Smooth muscle cell (in vitro differentiated cells): ENCODE measurements at regions not wholly inside any gene's neighbourhood (a gene's known extent, or its start where the extent isn't known, plus 50 kb on each side); places are given as distances from the start of the nearest gene placed in this dataset.

Experiments used
- DNase-seq: peaks from one replicate; lab custom pipeline; 2025; ENCODE audit not compliant: unreplicated experiment; lab: John Stamatoyannopoulos, UW
- H2AFZ ChIP-seq: fragments of 200-600 bp; sonication (generic); 2 replicates; pipeline ENCODE4 v1.6.0; 2016; ENCODE audit warnings: antibody characterized with exemption, low read depth, mild to moderate bottlenecking
- H3F3A ChIP-seq: fragments of 200-600 bp; sonication (generic); 2 replicates; pipeline ENCODE4 v1.6.0; 2017; ENCODE audit warnings: antibody characterized with exemption, low read depth
- H3K27ac ChIP-seq: fragments of 200-600 bp; sonication (generic); 2 replicates; pipeline ENCODE4 v1.5.1; 2016; ENCODE audit warnings: low read depth, mild to moderate bottlenecking
- H3K27me3 ChIP-seq: fragments of 200-600 bp; sonication (generic); 2 replicates; pipeline ENCODE4 v1.6.1; 2016; ENCODE audit warnings: low read depth, mild to moderate bottlenecking
- H3K36me3 ChIP-seq: fragments of 200-600 bp; sonication (generic); 2 replicates; pipeline ENCODE4 v1.5.1; 2016; ENCODE audit warnings: low read depth
- H3K4me1 ChIP-seq: fragments of 200-600 bp; sonication (generic); 2 replicates; pipeline ENCODE4 v1.5.1; 2016; ENCODE audit warnings: low read depth
- H3K4me2 ChIP-seq: fragments of 200-600 bp; sonication (generic); 2 replicates; pipeline ENCODE4 v1.6.0; 2016; ENCODE audit warnings: mild to moderate bottlenecking
- H3K4me3 ChIP-seq: fragments of 200-600 bp; sonication (generic); 2 replicates; pipeline ENCODE4 v1.5.1; 2016; ENCODE audit warnings: mild to moderate bottlenecking
- H3K79me2 ChIP-seq: fragments of 200-600 bp; sonication (generic); 2 replicates; pipeline ENCODE4 v1.6.0; 2016; ENCODE audit warnings: low read depth, mild to moderate bottlenecking
- H3K9ac ChIP-seq: fragments of 200-600 bp; sonication (generic); 2 replicates; pipeline ENCODE4 v1.6.0; 2016; ENCODE audit warnings: low read depth
- H3K9me3 ChIP-seq: fragments of 200-600 bp; sonication (generic); replicated peaks from 2 replicates; pipeline ENCODE4 v1.5.1; 2016; ENCODE audit warnings: low read depth
- H4K20me1 ChIP-seq: fragments of 200-600 bp; sonication (generic); 2 replicates; pipeline ENCODE4 v1.6.0; 2016; ENCODE audit warnings: low read depth
- WGBS: methylation state at CpG from one replicate; pipeline ENCODE4 v1.1.7; 2016; ENCODE audit warnings: low lambda C conversion rate; 5-methylcytosine and 5-hydroxymethylcytosine counted together
- TF ChIP-seq, protein P1 (sequence below): fragments of 200-600 bp; sonication (generic); IDR thresholded peaks from 2 replicates; pipeline ENCODE4 v1.5.1; 2017; ENCODE audit warnings: borderline replicate concordance, mild to moderate bottlenecking, antibody characterized with exemption; ENCODE audit not compliant: insufficient read depth, poor library complexity, severe bottlenecking

DNA sequence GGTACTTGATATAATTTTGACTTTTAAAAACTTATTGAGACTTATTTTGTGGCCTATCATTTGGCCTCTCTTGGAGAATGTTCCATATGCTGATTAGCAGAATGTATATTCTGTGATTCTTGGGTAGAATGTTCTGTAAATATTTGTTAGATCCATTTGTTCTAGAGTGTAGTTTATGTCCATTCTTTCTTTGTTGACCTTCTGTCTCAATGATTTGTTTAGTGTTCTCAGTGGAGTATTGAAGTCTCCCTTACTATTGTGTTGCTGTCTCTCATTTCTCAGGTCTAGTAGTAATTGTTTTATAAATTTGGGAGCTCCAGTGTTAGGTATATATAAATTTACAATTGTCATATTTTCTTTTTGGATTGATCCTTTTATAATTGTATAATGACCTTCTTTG is 349.6 kb upstream of the CWC22 start:
- Histone ChIP-seq H3K27ac (no peak overlapping the region), H3K4me3 (no peak overlapping the region), H4K20me1 (no peaks in the 10 kb centered on the region), H3K36me3 (no peaks in the 10 kb centered on the region), H3F3A (no peaks in the 10 kb centered on the region), H3K4me1 (no peaks in the 10 kb centered on the region), H3K79me2 (no peaks in the 10 kb centered on the region), H3K27me3 (no peaks in the 10 kb centered on the region), H3K9ac (no peak overlapping the region), H2AFZ (no peak overlapping the region), H3K4me2 (no peak overlapping the region), H3K9me3 (no peaks in the 10 kb centered on the region)
- TF ChIP-seq, protein P1, sequence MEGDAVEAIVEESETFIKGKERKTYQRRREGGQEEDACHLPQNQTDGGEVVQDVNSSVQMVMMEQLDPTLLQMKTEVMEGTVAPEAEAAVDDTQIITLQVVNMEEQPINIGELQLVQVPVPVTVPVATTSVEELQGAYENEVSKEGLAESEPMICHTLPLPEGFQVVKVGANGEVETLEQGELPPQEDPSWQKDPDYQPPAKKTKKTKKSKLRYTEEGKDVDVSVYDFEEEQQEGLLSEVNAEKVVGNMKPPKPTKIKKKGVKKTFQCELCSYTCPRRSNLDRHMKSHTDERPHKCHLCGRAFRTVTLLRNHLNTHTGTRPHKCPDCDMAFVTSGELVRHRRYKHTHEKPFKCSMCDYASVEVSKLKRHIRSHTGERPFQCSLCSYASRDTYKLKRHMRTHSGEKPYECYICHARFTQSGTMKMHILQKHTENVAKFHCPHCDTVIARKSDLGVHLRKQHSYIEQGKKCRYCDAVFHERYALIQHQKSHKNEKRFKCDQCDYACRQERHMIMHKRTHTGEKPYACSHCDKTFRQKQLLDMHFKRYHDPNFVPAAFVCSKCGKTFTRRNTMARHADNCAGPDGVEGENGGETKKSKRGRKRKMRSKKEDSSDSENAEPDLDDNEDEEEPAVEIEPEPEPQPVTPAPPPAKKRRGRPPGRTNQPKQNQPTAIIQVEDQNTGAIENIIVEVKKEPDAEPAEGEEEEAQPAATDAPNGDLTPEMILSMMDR = no peak
- no peak for DNase-seq

DNA sequence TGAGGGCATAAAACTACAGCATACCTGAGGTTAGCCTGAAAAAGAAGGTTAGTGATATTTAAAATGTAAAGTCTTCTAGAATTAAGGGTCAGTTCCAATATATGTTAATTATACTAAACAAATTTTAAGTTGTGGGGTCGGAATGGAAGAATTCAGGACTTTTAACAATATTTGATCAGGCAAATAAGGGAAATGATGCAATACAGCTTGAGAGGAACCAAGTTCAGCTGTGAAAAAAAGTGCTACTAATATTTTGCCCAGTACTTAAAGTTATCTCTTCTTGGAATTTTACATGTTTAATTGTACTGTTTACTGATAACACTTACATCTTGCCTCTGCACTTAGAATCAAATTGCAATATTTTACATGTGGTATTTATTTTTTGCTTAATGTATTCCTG is 345.5 kb upstream of the CWC22 start:
- no peaks in the 10 kb centered on the region for H3K36me3 ChIP-seq
- WGBS = 70% methylated on average over 1 of the region's 1 CpG
- TF ChIP-seq, protein P1 = no peak

GRCh38 chr2:180349809-180350208 is 342.7 kb upstream of the CWC22 start:
- H3K4me1 ChIP-seq = no peaks in the 10 kb centered on the region
- no peaks in the 10 kb centered on the region for H3K36me3 ChIP-seq
- TF ChIP-seq, protein P1 = no peak
- H3F3A ChIP-seq = no peaks in the 10 kb centered on the region
- H3K4me3 ChIP-seq = no peak overlapping the region
- DNase-seq = no peak
- H3K79me2 ChIP-seq = no peaks in the 10 kb centered on the region
- no peaks in the 10 kb centered on the region for H4K20me1 ChIP-seq
- H3K9me3 ChIP-seq = no peaks in the 10 kb centered on the region
- H3K4me2 ChIP-seq = no peak overlapping the region
- H2AFZ ChIP-seq = no peak overlapping the region
- no peaks in the 10 kb centered on the region for H3K27me3 ChIP-seq
- 91% methylated on average over 2 of the region's 2 CpGs for WGBS
- H3K27ac ChIP-seq = no peak overlapping the region
- H3K9ac ChIP-seq = no peak overlapping the region

More for the DNA sequence above, 345.5 kb upstream of the CWC22 start:
- DNase-seq = no peak
- H3K4me2 ChIP-seq = no peak overlapping the region
- H2AFZ ChIP-seq = no peak overlapping the region
- H3K4me1 ChIP-seq = no peaks in the 10 kb centered on the region
- H3K27ac ChIP-seq = no peak overlapping the region
- no peaks in the 10 kb centered on the region for H3K9me3 ChIP-seq
- no peaks in the 10 kb centered on the region for H3K79me2 ChIP-seq
- no peaks in the 10 kb centered on the region for H3K27me3 ChIP-seq
- H4K20me1 ChIP-seq = no peaks in the 10 kb centered on the region
- H3K9ac ChIP-seq = no peak overlapping the region
- no peaks in the 10 kb centered on the region for H3F3A ChIP-seq
- H3K4me3 ChIP-seq = no peak overlapping the region

- 95% methylated on average over 1 of the region's 1 CpG for WGBS
- TF ChIP-seq, protein P1 = no peak
- no peak overlapping the region for H3K27ac ChIP-seq
- no peak overlapping the region for H3K4me3 ChIP-seq
- H3K9me3 ChIP-seq = no peaks in the 10 kb centered on the region
- DNase-seq = no peak
- H3K27me3 ChIP-seq = no peaks in the 10 kb centered on the region
- H3K4me2 ChIP-seq = no peak overlapping the region
- H2AFZ ChIP-seq = no peak overlapping the region
- H3F3A ChIP-seq = no peaks in the 10 kb centered on the region
- H4K20me1 ChIP-seq = no peaks in the 10 kb centered on the region
- H3K79me2 ChIP-seq = no peaks in the 10 kb centered on the region
- no peak overlapping the region for H3K9ac ChIP-seq
- H3K4me1 ChIP-seq = no peaks in the 10 kb centered on the region
- no peaks in the 10 kb centered on the region for H3K36me3 ChIP-seq
Observed at GRCh38 chr2:180343528-180344345, 336.6 kb upstream of the CWC22 start.
